ENCODE measurements at regions not wholly inside any gene's neighbourhood (a gene's known extent, or its start where the extent isn't known, plus 50 kb on each side); places are given as distances from the start of the nearest gene placed in this dataset.

GRCh38 chr7:27427416-27427815 is 184.8 kb downstream of the EVX1 start:
- TF ChIP-seq ZNF8 (CRISPR knock-in tag; IDR thresholded peaks at IDR 0.05): no peak
- no peak for TF ChIP-seq PPARA (CRISPR knock-in tag; IDR thresholded peaks at IDR 0.05; ENCODE audit: borderline replicate concordance)
- TF ChIP-seq CSRNP3 (CRISPR knock-in tag; IDR thresholded peaks at IDR 0.05): no peak
- no peak for TF ChIP-seq CSDC2 (CRISPR knock-in tag; IDR thresholded peaks at IDR 0.05)
- TF ChIP-seq SNAI2 (CRISPR knock-in tag; IDR thresholded peaks at IDR 0.05): no peak
- TF ChIP-seq ZFP3 (CRISPR knock-in tag; IDR thresholded peaks at IDR 0.05): no peak
- no peak for TF ChIP-seq BACH2 (CRISPR knock-in tag; IDR thresholded peaks at IDR 0.05; ENCODE audit: borderline replicate concordance)
- no peak for TF ChIP-seq RARB (CRISPR knock-in tag; IDR thresholded peaks at IDR 0.05)
- TF ChIP-seq ZNF565 (CRISPR knock-in tag; conservative IDR thresholded peaks at IDR 0.05; ENCODE audit: low read depth): no peak
- TF ChIP-seq ZC3H10 (CRISPR knock-in tag; IDR thresholded peaks at IDR 0.05): no peak
- TF ChIP-seq ZFP30 (CRISPR knock-in tag; IDR thresholded peaks at IDR 0.05): no peak
- no peak for TF ChIP-seq ESRRG (CRISPR knock-in tag; IDR thresholded peaks at IDR 0.05)
- no peak for TF ChIP-seq POU6F1 (CRISPR knock-in tag; IDR thresholded peaks at IDR 0.05; ENCODE audit: borderline replicate concordance, low read depth)
- no peak for TF ChIP-seq TOX (CRISPR knock-in tag; IDR thresholded peaks at IDR 0.05; ENCODE audit: borderline replicate concordance)
- TF ChIP-seq PATZ1 (CRISPR knock-in tag; IDR thresholded peaks at IDR 0.05; ENCODE audit: borderline replicate concordance): no peak
- no peak for TF ChIP-seq ARNTL (CRISPR knock-in tag; IDR thresholded peaks at IDR 0.05; ENCODE audit: borderline replicate concordance, low read depth)
- no peak for TF ChIP-seq CREB5 (CRISPR knock-in tag; IDR thresholded peaks at IDR 0.05; ENCODE audit: low read depth)
- TF ChIP-seq TSHZ2 (CRISPR knock-in tag; IDR thresholded peaks at IDR 0.05): no peak
- ATAC-seq: no peak

- ATAC-seq: no peak
- no peak for TF ChIP-seq TCF4 (CRISPR knock-in tag; IDR thresholded peaks at IDR 0.05; ENCODE audit: borderline replicate concordance)
- TF ChIP-seq CSDC2 (CRISPR knock-in tag; IDR thresholded peaks at IDR 0.05): no peak
- TF ChIP-seq SNAI2 (CRISPR knock-in tag; IDR thresholded peaks at IDR 0.05): no peak
- no peak for TF ChIP-seq ZNF565 (CRISPR knock-in tag; conservative IDR thresholded peaks at IDR 0.05; ENCODE audit: low read depth)
- no peak for TF ChIP-seq TSHZ2 (CRISPR knock-in tag; IDR thresholded peaks at IDR 0.05)
- TF ChIP-seq ARNTL (CRISPR knock-in tag; IDR thresholded peaks at IDR 0.05; ENCODE audit: borderline replicate concordance, low read depth): no peak
- no peak for TF ChIP-seq ZFP30 (CRISPR knock-in tag; IDR thresholded peaks at IDR 0.05)
- no peak for TF ChIP-seq RARB (CRISPR knock-in tag; IDR thresholded peaks at IDR 0.05)
- TF ChIP-seq POU6F1 (CRISPR knock-in tag; IDR thresholded peaks at IDR 0.05; ENCODE audit: borderline replicate concordance, low read depth): no peak
- TF ChIP-seq CREB5 (CRISPR knock-in tag; IDR thresholded peaks at IDR 0.05; ENCODE audit: low read depth): no peak
- TF ChIP-seq CSRNP3 (CRISPR knock-in tag; IDR thresholded peaks at IDR 0.05): no peak
- TF ChIP-seq ZC3H10 (CRISPR knock-in tag; IDR thresholded peaks at IDR 0.05): no peak
- no peak for TF ChIP-seq ISL1 (CRISPR knock-in tag; IDR thresholded peaks at IDR 0.05)
- TF ChIP-seq ZFP3 (CRISPR knock-in tag; IDR thresholded peaks at IDR 0.05): no peak
Observed at GRCh38 chr7:27430105-27430504, 187.5 kb downstream of the EVX1 start.

Data from SK-N-SH treated with all-trans-retinoic acid at 6 μM for 48 hours (cell line).